Activated T-helper 2 cell treated with anti-CD3 and anti-CD28 coated beads, Interferon-gamma antibody, Interleukin-2, Interleukin-4, amounts not matched to agents 10 μg/mL and 5 μg/mL and 100 μg/mL, durations not matched to agents 14 hours and 24 hours and 36 hours (primary cell): ENCODE measurements at regions not wholly inside any gene's neighbourhood (a gene's known extent, or its start where the extent isn't known, plus 50 kb on each side); places are given as distances from the start of the nearest gene placed in this dataset.
"Not testable (repeated sequence)": the region's sequence is repeated elsewhere in the genome, so short reads cannot be mapped to it uniquely, and the experiment has no call there.

ENCODE experiments used
- DNase-seq: peaks from one replicate; pipeline ENCODE4 v3.0.0; 2021; ENCODE audit warnings: low spot score
- H3K27ac Mint-ChIP-seq: one replicate; pipeline ENCODE4 v1.8.0; 2021; ENCODE audit warnings: mixed read lengths
- H3K27me3 Mint-ChIP-seq: one replicate; pipeline ENCODE4 v1.8.0; 2021; ENCODE audit warnings: low read depth, mixed read lengths
- H3K36me3 Mint-ChIP-seq: one replicate; pipeline ENCODE4 v1.8.0; 2021; ENCODE audit warnings: low read depth, mixed read lengths
- H3K4me1 Mint-ChIP-seq: one replicate; pipeline ENCODE4 v1.8.0; 2021; ENCODE audit warnings: low read depth, mixed read lengths
- H3K4me3 Mint-ChIP-seq: one replicate; pipeline ENCODE4 v1.8.0; 2021; ENCODE audit warnings: low read depth, mild to moderate bottlenecking, moderate library complexity, mixed read lengths
- H3K9me3 Mint-ChIP-seq: one replicate; pipeline ENCODE4 v1.8.0; 2021; ENCODE audit warnings: mixed read lengths
- intact Hi-C: fragments of 100-400 bp; cut with micrococcal nuclease; formaldehyde crosslinking; loops from one replicate; pipeline ENCODE4 v1.15.1; 2023

DNA sequence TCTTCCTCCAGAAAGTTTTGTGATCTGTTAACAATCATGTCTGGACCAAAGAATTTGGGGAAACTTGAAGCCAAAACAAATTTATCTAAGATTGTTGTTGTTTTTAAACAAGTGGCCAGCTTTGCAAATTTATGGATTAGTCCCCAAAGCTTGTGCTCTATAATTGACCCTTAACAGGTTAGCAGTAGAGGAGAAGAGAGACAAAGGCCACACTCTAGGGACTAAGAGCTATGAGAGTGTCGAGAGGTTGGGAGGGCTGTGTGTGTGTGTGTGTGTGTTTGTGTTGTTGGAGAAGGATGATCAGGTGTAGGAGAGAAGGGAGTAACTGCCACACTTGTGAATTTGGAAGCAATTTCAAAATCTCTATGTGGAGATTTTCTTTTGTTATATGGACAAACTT, 367.3 kb downstream of the KCNRG start:
- Mint-ChIP-seq H3K9me3 (peaks cover 16% of the 10 kb centered on the region), H3K27ac (no peak overlapping the region), H3K36me3 (peaks cover 4% of the 10 kb centered on the region), H3K4me3 (no peak overlapping the region), H3K27me3 (peaks cover 46% of the 10 kb centered on the region), H3K4me1 (peaks cover 8% of the 10 kb centered on the region)
- intact Hi-C loops: no loop called here
- DNase-seq: no peak

DNA sequence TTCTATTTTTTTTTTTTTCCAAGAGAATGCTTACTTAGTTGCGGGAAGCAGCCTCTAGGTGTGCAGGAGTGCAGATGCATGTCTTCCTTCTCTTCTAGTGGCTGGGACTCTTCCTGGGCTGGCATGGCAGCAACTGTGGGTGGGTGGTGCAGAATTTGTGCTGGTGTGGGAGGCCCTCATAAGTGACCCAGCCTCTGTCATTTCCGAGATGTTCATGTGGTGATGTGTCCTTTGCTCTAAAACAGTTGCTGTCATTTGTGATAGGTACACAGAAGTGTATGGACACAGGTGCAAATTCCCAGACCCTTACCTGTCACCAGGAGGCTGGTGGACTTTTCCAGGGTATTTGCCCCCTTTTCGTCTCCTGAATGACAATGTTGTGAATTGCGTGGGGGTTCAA, 367.7 kb downstream of the KCNRG start:
- H3K36me3 Mint-ChIP-seq: peaks cover 4% of the 10 kb centered on the region
- intact Hi-C loops: no loop called here
- peaks cover 8% of the 10 kb centered on the region for H3K4me1 Mint-ChIP-seq
- H3K4me3 Mint-ChIP-seq: no peak overlapping the region
- H3K27me3 Mint-ChIP-seq: peaks cover 46% of the 10 kb centered on the region
- H3K9me3 Mint-ChIP-seq: peaks cover 16% of the 10 kb centered on the region
- H3K27ac Mint-ChIP-seq: no peak overlapping the region
- DNase-seq: no peak

DNA sequence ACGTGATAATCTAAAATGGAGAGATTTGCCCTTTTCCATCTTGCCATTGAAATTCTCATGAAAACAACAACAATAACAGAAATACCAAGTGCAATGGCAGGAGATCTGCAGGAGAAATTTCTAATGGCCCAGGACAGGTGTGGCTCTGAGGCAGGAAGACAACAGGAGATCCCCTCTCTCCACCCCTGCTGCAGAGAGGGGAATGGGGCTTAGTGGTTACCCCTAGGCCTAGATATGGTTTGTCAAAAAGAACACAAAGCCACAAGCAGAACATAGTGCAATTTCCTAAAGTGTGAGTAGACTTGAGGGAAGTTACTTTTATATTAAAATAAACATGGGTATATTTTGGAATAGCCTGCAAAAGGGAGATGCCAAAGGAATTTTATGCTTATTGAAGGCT, 369.5 kb downstream of the KCNRG start:
- Mint-ChIP-seq H3K27me3 (peaks cover 41% of the 10 kb centered on the region), H3K4me3 (no peak overlapping the region), H3K36me3 (peaks cover 4% of the 10 kb centered on the region), H3K27ac (no peak overlapping the region), H3K4me1 (peaks cover 6% of the 10 kb centered on the region), H3K9me3 (peaks cover 16% of the 10 kb centered on the region)
- no peak for DNase-seq
- intact Hi-C loops: no loop called here

DNA sequence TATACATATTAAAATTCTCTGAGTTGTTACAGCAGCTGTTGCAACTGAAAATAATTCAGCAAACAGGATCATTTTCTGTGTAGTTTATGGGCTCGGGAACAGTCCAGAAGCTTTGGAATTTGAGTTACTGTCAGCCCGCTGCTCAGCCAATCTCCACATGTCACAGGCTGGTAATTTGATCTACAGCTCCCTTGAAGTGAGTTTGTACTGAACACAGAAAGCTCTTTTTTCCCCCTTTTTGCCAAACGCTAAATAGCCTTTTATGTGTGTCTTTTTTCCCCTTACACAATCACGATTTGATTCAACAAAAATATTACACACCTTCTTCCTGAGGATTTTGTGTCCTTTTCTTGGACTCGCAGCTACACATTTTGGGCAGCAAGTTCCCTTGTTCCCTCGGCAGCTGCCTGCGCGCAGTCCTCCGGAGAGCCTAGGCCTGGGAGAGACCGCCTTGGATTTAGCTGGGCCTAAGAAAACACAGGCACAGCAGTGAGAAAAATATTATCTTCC, 371.4 kb downstream of the KCNRG start:
- peaks cover 6% of the 10 kb centered on the region for H3K4me1 Mint-ChIP-seq
- intact Hi-C loops: no loop called here
- peaks cover 50% of the 10 kb centered on the region for H3K27me3 Mint-ChIP-seq
- no peak for DNase-seq
- no peaks in the 10 kb centered on the region for H3K9me3 Mint-ChIP-seq
- H3K4me3 Mint-ChIP-seq: no peak overlapping the region
- H3K36me3 Mint-ChIP-seq: no peaks in the 10 kb centered on the region
- no peak overlapping the region for H3K27ac Mint-ChIP-seq

DNA sequence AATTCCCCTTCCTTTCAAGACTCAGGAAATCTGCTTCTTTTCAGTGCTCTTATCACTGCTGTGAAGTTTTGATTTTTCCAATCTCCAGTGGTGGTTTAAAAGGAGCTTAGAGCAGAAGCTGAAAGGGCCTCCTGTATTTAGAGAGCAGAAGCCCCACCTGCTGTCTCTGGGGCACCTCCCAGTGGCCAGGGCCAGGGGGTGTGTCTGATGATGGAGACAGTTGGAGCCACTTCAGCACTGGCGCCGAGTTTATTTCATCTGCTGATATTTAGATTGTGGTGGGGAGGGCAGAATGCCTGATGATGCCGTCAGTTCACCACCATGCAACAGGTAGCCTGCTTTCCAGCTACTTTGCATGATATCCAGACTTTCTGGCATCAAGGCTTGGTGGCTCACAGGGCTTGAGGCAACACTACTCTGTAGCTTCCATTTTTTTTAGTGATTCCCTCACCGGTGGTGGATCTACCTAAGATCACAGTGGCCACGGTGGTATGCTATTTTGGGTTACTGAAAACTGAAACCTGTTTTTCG, 371.9 kb downstream of the KCNRG start:
- intact Hi-C loops: no loop called here
- DNase-seq: no peak
- Mint-ChIP-seq H3K27me3 (peaks cover 52% of the 10 kb centered on the region), H3K36me3 (no peaks in the 10 kb centered on the region), H3K27ac (no peak overlapping the region), H3K4me1 (peaks cover 6% of the 10 kb centered on the region), H3K4me3 (no peak overlapping the region), H3K9me3 (no peaks in the 10 kb centered on the region)

DNA sequence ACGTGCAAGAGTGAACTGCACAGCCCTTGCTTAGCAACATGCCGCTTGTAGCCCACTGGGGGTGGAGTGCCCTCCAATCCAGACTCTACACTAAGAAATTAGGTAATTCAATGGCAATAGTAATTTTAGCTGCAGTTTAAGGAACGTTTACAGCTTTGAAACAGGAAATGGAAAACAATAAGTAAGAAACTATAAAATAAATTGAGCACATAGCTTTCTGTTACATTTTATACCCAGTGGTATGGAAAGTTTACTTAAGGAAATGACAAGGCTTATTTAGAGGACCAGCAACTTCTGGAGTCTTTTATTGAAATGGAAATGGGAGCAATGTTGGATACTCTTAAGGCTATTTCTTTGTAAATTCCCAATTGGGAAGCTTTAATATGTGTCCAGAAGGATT, 373.2 kb downstream of the KCNRG start:
- Mint-ChIP-seq H3K36me3 (no peaks in the 10 kb centered on the region), H3K4me1 (peaks cover 6% of the 10 kb centered on the region), H3K9me3 (no peaks in the 10 kb centered on the region), H3K27me3 (peaks cover 54% of the 10 kb centered on the region), H3K4me3 (no peak overlapping the region), H3K27ac (no peak overlapping the region)
- intact Hi-C loops: no loop called here
- DNase-seq: no peak

DNA sequence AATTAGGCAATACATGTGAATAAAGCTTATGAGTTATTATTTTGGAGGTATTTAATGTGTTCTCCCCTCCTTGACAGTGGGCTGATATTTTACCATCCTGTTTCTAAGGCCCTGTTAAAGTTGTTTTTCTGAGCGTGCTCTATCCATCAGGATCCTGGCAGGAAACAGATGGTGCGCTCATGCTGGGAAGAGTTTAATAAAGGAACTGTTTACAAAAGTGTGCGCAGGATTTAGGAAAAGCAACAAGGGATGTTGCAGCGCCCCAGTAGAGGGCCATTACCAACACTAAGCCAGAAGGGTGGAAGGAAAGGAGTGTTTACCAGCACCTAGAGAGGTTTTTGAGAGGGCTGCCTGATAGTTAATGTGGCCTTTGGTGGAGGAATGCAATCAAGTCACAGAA, 374.5 kb downstream of the KCNRG start:
- Mint-ChIP-seq H3K4me3 (no peak overlapping the region), H3K27ac (no peak overlapping the region), H3K9me3 (no peaks in the 10 kb centered on the region), H3K4me1 (peaks cover 4% of the 10 kb centered on the region), H3K27me3 (peaks cover 51% of the 10 kb centered on the region), H3K36me3 (no peaks in the 10 kb centered on the region)
- DNase-seq: no peak
- intact Hi-C loops: no loop called here

DNA sequence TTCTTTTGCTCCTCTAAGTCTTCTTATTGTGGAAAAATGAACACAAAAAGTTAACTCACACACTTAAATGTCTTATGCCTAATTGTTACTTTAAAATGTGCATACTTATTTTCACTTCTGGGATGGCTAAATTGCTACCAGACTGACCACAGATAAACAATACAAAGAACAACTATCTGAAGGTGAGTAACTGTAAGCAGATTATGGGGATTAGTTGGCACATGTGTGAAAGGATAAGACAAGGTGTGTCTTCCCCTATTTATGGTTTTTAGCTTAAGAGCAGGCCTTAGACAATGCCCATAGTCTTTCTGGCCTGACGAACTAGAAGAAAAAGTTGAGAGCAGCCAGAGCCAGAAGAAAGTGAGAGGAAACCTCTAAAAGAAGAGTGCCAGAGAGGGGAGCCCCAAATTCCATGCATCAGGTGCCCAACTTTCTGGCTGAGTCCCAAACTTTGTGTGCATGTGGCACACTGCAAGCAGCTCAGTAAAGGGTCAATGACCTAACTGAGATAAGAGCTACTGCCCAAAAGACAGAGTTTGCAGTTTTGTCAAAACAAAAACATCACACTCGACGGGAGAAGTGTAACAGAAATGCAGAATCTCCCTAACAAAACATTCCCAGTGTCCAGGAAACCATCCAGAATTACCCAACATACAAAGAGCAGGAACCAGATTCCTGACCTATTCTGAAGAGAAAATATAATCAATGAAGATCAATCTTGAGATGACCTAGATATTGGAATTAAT, 375.4 kb downstream of the KCNRG start:
- intact Hi-C loops: no loop called here
- H3K9me3 Mint-ChIP-seq: no peaks in the 10 kb centered on the region
- no peaks in the 10 kb centered on the region for H3K36me3 Mint-ChIP-seq
- no peak for DNase-seq
- no peak overlapping the region for H3K4me3 Mint-ChIP-seq
- H3K27me3 Mint-ChIP-seq: peaks cover 53% of the 10 kb centered on the region
- peaks cover 4% of the 10 kb centered on the region for H3K4me1 Mint-ChIP-seq
- H3K27ac Mint-ChIP-seq: no peak overlapping the region

DNA sequence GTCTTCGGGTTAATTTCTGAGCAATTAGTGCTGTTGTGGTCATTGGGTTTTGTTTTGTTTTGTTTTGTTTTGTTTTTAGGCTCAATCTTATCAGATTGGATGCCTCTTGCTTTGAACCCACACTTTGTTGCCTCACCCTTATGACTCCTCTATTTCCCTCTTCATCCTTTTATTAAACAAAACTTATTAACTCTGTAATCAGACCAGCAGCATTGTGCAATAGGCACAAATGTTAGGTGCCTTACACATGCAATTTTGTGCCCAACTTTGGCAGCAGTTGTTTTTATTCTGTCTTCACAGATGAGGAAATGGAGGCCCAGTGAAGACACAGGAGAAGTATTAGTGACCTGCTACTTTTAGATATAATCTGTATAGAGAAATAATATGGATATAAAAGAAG, 377.7 kb downstream of the KCNRG start:
- H3K9me3 Mint-ChIP-seq: no peaks in the 10 kb centered on the region
- no peaks in the 10 kb centered on the region for H3K36me3 Mint-ChIP-seq
- no peak overlapping the region for H3K27ac Mint-ChIP-seq
- H3K4me3 Mint-ChIP-seq: no peak overlapping the region
- peaks cover 40% of the 10 kb centered on the region for H3K27me3 Mint-ChIP-seq
- H3K4me1 Mint-ChIP-seq: no peaks in the 10 kb centered on the region
- no peak for DNase-seq
- intact Hi-C loops: no loop called here

DNA sequence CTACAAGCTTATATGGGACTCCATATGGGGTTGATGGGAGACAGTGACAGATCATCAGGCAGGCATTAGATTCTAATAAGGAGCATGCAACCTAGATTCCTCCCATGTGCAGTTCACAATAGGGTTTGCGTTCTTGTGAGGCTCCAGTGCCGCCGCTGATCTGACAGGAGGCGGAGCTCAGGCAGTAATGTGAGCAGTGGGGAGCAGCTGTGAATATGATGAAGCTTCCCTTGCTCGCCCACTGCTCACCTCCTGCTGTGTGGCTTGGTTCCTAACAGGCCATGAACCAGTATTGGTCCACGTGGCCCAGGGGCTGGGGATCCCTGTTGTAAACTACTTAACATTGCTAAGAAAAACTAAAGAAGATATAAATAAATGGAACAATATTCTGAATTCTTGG, 378.4 kb downstream of the KCNRG start:
- H3K27me3 Mint-ChIP-seq: peaks cover 38% of the 10 kb centered on the region
- no peaks in the 10 kb centered on the region for H3K36me3 Mint-ChIP-seq
- H3K4me1 Mint-ChIP-seq: no peaks in the 10 kb centered on the region
- H3K4me3 Mint-ChIP-seq: no peak overlapping the region
- no peak for DNase-seq
- intact Hi-C loops: no loop called here
- no peak overlapping the region for H3K27ac Mint-ChIP-seq
- no peaks in the 10 kb centered on the region for H3K9me3 Mint-ChIP-seq

DNA sequence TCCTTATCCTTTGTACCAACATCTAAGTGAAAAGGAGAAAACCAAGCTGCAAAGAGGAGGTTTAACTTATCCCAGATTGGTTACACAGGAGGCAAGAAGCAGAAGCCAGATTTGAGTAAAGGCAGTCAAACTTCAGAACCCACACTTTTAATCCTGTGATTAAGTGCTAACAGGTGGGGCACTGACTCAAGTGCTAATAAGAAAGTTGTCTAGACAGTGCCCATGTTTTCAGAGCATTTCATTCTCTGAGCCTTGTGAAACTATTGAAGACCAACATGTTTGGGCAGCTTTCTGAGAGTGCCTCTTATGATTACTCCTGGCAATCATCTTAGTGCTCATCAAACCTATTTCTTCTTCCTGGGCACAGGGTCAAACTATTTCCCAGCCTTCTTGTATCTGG, 380.8 kb downstream of the KCNRG start:
- H3K36me3 Mint-ChIP-seq: no peaks in the 10 kb centered on the region
- no peak overlapping the region for H3K4me3 Mint-ChIP-seq

DNA sequence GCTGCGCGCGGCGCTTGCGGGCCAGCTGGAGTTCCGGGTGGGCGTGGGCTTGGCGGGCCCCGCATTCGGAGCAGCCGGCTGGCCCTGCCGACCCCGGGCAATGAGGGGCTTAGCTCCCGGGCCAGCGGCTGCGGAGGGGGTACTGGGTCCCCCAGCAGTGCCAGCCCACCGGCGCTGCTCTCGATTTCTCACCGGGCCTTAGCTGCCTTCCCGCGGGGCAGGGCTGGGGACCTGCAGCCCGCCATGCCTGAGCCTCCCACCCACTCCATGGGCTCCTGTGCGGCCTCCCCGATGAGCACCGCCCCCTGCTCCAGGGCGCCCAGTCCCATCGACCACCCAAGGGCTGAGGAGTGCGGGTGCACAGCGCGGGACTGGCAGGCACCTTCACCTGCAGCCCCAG, 381.4 kb downstream of the KCNRG start:
- intact Hi-C loops, H3K4me3 Mint-ChIP-seq, DNase-seq, H3K27ac Mint-ChIP-seq, H3K9me3 Mint-ChIP-seq, H3K4me1 Mint-ChIP-seq, H3K36me3 Mint-ChIP-seq: not testable (repeated sequence)
- peaks cover 23% of the 10 kb centered on the region for H3K27me3 Mint-ChIP-seq

More for the DNA sequence above, 380.8 kb downstream of the KCNRG start:
- Mint-ChIP-seq H3K9me3 (no peaks in the 10 kb centered on the region), H3K27ac (no peak overlapping the region), H3K27me3 (peaks cover 24% of the 10 kb centered on the region), H3K4me1 (no peaks in the 10 kb centered on the region)
- DNase-seq: no peak
- intact Hi-C loops: no loop called here

DNA sequence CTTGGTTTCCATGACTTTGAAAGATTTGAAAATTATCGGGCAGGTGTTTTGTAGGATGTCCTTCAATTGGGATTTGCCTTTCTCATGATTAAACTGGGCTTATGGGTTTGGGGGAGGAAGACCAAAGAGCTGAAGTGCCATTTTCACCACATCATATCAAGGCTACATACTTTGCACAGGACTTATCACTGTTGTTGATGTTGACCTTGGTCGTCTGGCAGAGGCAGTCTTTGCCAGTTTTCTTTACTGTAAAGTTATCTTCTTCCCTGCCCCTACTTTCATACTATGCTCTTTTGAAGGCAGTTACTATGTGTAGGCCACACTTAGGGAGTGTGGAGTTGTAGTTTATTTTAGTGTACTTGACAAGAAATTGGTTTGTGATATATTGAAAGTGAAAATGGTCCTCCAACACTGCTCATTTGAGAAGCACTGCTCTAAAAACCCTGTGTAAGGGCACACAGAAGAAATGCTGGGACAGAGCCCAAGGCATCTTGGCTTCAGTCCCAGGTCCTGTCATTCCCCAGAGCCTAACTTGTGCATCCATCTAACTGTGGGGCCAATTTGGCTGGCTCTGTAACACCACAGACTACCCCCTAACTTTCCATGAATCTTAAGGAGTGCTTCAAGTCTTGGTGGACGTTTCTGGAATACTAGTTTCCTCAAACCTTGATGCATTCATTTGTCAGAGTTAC, 384.9 kb downstream of the KCNRG start:
- Mint-ChIP-seq H3K36me3 (no peaks in the 10 kb centered on the region), H3K4me3 (no peak overlapping the region), H3K9me3 (no peaks in the 10 kb centered on the region), H3K27ac (no peak overlapping the region), H3K4me1 (no peaks in the 10 kb centered on the region), H3K27me3 (peaks cover 32% of the 10 kb centered on the region)
- DNase-seq: no peak
- intact Hi-C loops: no loop called here
